ENCODE measurements at regions not wholly inside any gene's neighbourhood (a gene's known extent, or its start where the extent isn't known, plus 50 kb on each side); places are given as distances from the start of the nearest gene placed in this dataset.

DNA sequence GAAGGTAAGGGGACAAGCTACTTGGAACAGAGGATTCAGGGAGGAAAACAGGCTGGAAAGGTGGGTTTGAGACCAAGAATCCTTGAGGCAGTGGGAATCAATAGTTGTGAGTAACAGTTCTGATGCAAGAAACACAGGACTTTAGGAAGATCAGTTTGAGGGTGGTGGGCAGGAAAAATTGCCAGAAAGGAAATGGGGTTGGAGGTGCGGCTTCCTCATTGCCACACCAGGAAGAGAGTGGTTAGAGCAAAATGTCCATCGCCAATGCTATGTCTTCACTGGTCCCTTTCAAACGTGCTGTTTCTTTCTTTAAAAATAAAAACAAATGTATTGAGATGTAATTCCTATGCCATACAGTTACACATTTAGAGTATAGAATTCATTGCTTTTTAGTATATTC lies 57.1 kb upstream of the NOCT start:
- no peak for TF ChIP-seq CTCF (IDR thresholded peaks at IDR 0.05; ENCODE audit: insufficient read depth, low read depth, low read length, missing control alignments)
- DNase-seq (ENCODE audit: low read depth), result no peak
- H3K4me3 ChIP-seq (ENCODE audit: low read depth, low read length), result no peak overlapping the region

GRCh38 chr4:138957302-138957701 lies 58.3 kb upstream of the NOCT start:
- no peak for TF ChIP-seq CTCF (IDR thresholded peaks at IDR 0.05; ENCODE audit: insufficient read depth, low read depth, low read length, missing control alignments)
- H3K4me3 ChIP-seq (ENCODE audit: low read depth, low read length), result no peak overlapping the region
- DNase-seq (ENCODE audit: low read depth), result no peak

GRCh38 chr4:138954428-138954827 lies 61.2 kb upstream of the NOCT start:
- H3K4me3 ChIP-seq (ENCODE audit: low read depth, low read length), result no peak overlapping the region
- no peak for DNase-seq (ENCODE audit: low read depth)
- no peak for TF ChIP-seq CTCF (IDR thresholded peaks at IDR 0.05; ENCODE audit: insufficient read depth, low read depth, low read length, missing control alignments)

DNA sequence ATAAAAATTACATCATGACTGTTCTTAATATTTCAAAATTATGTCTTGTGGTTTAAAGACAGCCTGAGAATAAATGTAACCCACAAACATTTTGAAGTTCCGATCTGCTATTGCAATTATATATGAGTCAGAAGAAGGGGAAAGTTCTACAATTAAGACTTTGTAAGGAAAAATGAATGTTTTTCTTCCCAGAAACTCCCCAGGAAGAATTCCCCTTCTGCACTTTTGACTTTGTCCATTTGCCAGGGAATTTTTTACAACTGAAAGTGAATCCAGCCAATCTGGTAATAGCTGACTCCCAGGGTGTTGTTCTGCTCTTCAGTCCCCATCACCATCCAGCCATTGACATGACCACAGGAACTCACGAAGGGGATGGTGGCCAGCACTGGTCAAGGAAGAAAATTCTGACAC lies 61.6 kb upstream of the NOCT start:
- TF ChIP-seq CTCF (IDR thresholded peaks at IDR 0.05; ENCODE audit: insufficient read depth, low read depth, low read length, missing control alignments), result no peak
- H3K4me3 ChIP-seq (ENCODE audit: low read depth, low read length), result no peak overlapping the region
- no peak for DNase-seq (ENCODE audit: low read depth)

DNA sequence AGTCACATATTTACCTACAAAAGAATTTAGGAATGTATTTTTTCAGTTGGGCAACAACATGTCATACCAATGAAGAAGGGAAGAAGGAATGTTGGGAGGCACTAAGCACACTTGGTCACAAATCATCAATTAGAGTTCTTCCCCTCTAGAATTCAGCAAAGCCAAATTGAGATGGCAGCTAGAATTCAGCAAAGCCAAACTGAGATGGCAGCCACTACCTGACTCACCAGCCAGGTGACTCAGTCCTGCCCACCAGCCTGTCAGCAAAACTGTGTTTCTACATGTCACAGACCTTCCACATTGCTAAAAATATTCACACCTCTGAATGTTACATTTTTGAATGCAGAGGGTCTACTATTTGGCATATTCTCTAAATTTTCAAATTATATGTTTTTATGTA lies 63.2 kb upstream of the NOCT start:
- H3K4me3 ChIP-seq (ENCODE audit: low read depth, low read length), result no peak overlapping the region
- no peak for DNase-seq (ENCODE audit: low read depth)
- TF ChIP-seq CTCF (IDR thresholded peaks at IDR 0.05; ENCODE audit: insufficient read depth, low read depth, low read length, missing control alignments), result no peak

- H3K4me3 ChIP-seq (ENCODE audit: low read depth, low read length), result no peak overlapping the region
- DNase-seq (ENCODE audit: low read depth), result no peak
- TF ChIP-seq CTCF (IDR thresholded peaks at IDR 0.05; ENCODE audit: insufficient read depth, low read depth, low read length, missing control alignments), result no peak
Measured at GRCh38 chr4:138951764-138952163, 63.8 kb upstream of the NOCT start.

- H3K4me3 ChIP-seq (ENCODE audit: low read depth, low read length), result no peak overlapping the region
- no peak for DNase-seq (ENCODE audit: low read depth)
- TF ChIP-seq CTCF (IDR thresholded peaks at IDR 0.05; ENCODE audit: insufficient read depth, low read depth, low read length, missing control alignments), result no peak
Measured at GRCh38 chr4:138949866-138950265, 65.7 kb upstream of the NOCT start.
